ENCODE measurements at regions not wholly inside any gene's neighbourhood (a gene's known extent, or its start where the extent isn't known, plus 50 kb on each side); places are given as distances from the start of the nearest gene placed in this dataset.

DNA sequence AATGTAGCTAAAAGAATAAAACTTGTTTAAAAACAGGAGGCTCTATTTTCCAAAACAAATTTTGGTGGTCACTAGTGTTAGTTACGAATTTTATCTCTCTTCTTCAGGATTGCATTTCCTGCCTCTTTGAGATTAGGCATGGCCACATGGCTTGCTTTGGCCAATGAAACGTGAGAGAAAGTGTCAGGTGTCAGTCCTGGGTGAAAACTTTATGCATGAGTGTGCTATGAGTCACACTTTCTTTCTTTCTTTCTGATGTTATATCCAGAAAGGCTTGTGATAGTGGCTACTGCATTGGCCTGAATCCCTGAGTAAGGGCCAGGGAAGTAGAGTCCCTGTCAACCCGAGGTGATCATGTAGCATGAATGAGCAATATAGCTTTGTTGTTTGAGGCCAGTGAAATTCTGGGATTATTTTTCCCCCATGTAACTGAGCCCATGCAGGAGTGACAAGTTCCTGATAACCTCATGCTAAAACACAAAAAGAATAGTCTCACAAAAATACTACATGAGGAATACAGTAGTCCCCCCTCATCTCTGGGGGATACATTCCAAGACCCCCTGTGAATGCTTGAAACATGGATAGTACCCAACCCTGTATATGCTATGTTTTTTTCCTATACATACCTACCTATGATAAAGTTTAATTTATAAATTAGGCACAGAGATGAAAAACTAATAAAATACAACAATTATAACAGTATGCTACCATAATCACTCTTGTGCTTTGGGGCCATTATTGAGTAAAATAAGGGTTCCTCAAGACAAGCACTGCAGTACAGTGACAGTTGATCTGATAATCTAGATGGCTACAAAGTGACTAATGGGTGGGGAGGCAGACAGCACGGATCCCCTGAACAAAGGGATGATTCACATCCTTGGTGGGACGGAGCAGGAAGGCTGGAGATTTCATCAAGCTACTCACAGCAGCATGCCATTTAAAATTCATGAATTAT lies 109.5 kb downstream of the CDC42EP3 start (continued):
- TF ChIP-seq ZNF12 (CRISPR knock-in tag; IDR thresholded peaks at IDR 0.05) (no peak), ZNF699 (CRISPR knock-in tag; IDR thresholded peaks at IDR 0.05; ENCODE audit: insufficient replicate concordance) (no peak), ATF7 (IDR thresholded peaks at IDR 0.05) (peak; percentile 78), XRCC4 (IDR thresholded peaks at IDR 0.05; ENCODE audit: extremely low read depth, insufficient read depth, insufficient read length) (no peak), RBM15 (IDR thresholded peaks at IDR 0.05; ENCODE audit: insufficient read depth, low read length) (no peak), ZNF707 (CRISPR knock-in tag; conservative IDR thresholded peaks at IDR 0.05) (no peak), JUND (IDR thresholded peaks at IDR 0.05; ENCODE audit: borderline replicate concordance, low read depth, low read length) (peak; percentile 98), JUND (tag; IDR thresholded peaks at IDR 0.05; ENCODE audit: borderline replicate concordance, low read depth, low read length) (peak; percentile 96; the same call in 2 of the 3 replicates), RCOR1 (IDR thresholded peaks at IDR 0.05; ENCODE audit: borderline replicate concordance in 1 of 2, low read depth in 2 of 2, low read length in 2 of 2) (peak in 1 of 2 experiments; percentile 73; a peak in 2 of 4 replicates), POLR2H (tag; IDR thresholded peaks at IDR 0.05; ENCODE audit: low read depth) (peak; percentile 93), ZEB2 (IDR thresholded peaks at IDR 0.05) (no peak; the same call in 1 of the 2 replicates), HNRNPL (IDR thresholded peaks at IDR 0.05; ENCODE audit: low read depth, low read length) (no peak), KDM2B (CRISPR knock-in tag; IDR thresholded peaks at IDR 0.05) (no peak)
- TF ChIP-seq, protein P1, sequence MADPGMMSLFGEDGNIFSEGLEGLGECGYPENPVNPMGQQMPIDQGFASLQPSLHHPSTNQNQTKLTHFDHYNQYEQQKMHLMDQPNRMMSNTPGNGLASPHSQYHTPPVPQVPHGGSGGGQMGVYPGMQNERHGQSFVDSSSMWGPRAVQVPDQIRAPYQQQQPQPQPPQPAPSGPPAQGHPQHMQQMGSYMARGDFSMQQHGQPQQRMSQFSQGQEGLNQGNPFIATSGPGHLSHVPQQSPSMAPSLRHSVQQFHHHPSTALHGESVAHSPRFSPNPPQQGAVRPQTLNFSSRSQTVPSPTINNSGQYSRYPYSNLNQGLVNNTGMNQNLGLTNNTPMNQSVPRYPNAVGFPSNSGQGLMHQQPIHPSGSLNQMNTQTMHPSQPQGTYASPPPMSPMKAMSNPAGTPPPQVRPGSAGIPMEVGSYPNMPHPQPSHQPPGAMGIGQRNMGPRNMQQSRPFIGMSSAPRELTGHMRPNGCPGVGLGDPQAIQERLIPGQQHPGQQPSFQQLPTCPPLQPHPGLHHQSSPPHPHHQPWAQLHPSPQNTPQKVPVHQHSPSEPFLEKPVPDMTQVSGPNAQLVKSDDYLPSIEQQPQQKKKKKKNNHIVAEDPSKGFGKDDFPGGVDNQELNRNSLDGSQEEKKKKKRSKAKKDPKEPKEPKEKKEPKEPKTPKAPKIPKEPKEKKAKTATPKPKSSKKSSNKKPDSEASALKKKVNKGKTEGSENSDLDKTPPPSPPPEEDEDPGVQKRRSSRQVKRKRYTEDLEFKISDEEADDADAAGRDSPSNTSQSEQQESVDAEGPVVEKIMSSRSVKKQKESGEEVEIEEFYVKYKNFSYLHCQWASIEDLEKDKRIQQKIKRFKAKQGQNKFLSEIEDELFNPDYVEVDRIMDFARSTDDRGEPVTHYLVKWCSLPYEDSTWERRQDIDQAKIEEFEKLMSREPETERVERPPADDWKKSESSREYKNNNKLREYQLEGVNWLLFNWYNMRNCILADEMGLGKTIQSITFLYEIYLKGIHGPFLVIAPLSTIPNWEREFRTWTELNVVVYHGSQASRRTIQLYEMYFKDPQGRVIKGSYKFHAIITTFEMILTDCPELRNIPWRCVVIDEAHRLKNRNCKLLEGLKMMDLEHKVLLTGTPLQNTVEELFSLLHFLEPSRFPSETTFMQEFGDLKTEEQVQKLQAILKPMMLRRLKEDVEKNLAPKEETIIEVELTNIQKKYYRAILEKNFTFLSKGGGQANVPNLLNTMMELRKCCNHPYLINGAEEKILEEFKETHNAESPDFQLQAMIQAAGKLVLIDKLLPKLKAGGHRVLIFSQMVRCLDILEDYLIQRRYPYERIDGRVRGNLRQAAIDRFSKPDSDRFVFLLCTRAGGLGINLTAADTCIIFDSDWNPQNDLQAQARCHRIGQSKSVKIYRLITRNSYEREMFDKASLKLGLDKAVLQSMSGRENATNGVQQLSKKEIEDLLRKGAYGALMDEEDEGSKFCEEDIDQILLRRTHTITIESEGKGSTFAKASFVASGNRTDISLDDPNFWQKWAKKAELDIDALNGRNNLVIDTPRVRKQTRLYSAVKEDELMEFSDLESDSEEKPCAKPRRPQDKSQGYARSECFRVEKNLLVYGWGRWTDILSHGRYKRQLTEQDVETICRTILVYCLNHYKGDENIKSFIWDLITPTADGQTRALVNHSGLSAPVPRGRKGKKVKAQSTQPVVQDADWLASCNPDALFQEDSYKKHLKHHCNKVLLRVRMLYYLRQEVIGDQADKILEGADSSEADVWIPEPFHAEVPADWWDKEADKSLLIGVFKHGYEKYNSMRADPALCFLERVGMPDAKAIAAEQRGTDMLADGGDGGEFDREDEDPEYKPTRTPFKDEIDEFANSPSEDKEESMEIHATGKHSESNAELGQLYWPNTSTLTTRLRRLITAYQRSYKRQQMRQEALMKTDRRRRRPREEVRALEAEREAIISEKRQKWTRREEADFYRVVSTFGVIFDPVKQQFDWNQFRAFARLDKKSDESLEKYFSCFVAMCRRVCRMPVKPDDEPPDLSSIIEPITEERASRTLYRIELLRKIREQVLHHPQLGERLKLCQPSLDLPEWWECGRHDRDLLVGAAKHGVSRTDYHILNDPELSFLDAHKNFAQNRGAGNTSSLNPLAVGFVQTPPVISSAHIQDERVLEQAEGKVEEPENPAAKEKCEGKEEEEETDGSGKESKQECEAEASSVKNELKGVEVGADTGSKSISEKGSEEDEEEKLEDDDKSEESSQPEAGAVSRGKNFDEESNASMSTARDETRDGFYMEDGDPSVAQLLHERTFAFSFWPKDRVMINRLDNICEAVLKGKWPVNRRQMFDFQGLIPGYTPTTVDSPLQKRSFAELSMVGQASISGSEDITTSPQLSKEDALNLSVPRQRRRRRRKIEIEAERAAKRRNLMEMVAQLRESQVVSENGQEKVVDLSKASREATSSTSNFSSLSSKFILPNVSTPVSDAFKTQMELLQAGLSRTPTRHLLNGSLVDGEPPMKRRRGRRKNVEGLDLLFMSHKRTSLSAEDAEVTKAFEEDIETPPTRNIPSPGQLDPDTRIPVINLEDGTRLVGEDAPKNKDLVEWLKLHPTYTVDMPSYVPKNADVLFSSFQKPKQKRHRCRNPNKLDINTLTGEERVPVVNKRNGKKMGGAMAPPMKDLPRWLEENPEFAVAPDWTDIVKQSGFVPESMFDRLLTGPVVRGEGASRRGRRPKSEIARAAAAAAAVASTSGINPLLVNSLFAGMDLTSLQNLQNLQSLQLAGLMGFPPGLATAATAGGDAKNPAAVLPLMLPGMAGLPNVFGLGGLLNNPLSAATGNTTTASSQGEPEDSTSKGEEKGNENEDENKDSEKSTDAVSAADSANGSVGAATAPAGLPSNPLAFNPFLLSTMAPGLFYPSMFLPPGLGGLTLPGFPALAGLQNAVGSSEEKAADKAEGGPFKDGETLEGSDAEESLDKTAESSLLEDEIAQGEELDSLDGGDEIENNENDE (IDR thresholded peaks at IDR 0.05; ENCODE audit: low read depth, low read length): no peak
- TF ChIP-seq, protein P2, sequence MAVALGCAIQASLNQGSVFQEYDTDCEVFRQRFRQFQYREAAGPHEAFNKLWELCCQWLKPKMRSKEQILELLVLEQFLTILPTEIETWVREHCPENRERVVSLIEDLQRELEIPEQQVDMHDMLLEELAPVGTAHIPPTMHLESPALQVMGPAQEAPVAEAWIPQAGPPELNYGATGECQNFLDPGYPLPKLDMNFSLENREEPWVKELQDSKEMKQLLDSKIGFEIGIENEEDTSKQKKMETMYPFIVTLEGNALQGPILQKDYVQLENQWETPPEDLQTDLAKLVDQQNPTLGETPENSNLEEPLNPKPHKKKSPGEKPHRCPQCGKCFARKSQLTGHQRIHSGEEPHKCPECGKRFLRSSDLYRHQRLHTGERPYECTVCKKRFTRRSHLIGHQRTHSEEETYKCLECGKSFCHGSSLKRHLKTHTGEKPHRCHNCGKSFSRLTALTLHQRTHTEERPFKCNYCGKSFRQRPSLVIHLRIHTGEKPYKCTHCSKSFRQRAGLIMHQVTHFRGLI (CRISPR knock-in tag; IDR thresholded peaks at IDR 0.05): peak; percentile 62; the same call in 1 of the 2 replicates

Data from K562 (cell line).